ENCODE measurements at regions not wholly inside any gene's neighbourhood (a gene's known extent, or its start where the extent isn't known, plus 50 kb on each side); places are given as distances from the start of the nearest gene placed in this dataset.

DNA sequence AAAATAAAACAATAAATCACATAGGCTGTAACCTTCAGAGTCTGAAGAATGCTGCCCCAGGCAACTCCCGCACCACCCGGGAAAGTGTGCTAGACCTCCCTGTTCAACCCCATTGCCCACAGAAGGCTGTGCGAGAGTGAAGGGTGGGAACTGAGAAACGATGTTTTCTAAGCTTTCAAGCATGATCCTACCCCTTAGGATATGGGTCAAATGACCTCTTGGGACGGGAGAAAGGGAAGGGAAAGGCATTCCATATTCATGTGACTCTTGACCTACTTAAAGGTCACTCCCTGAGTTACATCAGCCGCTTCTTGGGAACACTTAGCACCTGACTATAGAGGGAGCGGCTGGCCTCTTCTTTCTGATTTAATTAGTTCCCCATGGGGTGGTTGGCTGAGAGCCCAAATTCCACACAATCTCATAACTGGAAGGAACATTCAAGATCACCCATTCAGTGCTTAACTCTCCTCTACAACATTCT, 114.7 kb upstream of the SLC24A5 start:
- TF ChIP-seq POLR2A (IDR thresholded peaks at IDR 0.05) = no peak
- TF ChIP-seq, protein P1, sequence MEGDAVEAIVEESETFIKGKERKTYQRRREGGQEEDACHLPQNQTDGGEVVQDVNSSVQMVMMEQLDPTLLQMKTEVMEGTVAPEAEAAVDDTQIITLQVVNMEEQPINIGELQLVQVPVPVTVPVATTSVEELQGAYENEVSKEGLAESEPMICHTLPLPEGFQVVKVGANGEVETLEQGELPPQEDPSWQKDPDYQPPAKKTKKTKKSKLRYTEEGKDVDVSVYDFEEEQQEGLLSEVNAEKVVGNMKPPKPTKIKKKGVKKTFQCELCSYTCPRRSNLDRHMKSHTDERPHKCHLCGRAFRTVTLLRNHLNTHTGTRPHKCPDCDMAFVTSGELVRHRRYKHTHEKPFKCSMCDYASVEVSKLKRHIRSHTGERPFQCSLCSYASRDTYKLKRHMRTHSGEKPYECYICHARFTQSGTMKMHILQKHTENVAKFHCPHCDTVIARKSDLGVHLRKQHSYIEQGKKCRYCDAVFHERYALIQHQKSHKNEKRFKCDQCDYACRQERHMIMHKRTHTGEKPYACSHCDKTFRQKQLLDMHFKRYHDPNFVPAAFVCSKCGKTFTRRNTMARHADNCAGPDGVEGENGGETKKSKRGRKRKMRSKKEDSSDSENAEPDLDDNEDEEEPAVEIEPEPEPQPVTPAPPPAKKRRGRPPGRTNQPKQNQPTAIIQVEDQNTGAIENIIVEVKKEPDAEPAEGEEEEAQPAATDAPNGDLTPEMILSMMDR (IDR thresholded peaks at IDR 0.05) = no peak
